CD8-positive, alpha-beta memory T cell (primary cell): ENCODE measurements at regions not wholly inside any gene's neighbourhood (a gene's known extent, or its start where the extent isn't known, plus 50 kb on each side); places are given as distances from the start of the nearest gene placed in this dataset.

Source experiments
- CTCF ChIA-PET: fragments of 350-600 bp; sonication (Branson Sonifier 250); formaldehyde crosslinking; loops from one replicate; lab custom pipeline; 2021; ENCODE audit warnings: antibody characterized with exemption; lab: Charles Lee
- POLR2A ChIA-PET: fragments of 350-600 bp; sonication (Branson Sonifier 250); formaldehyde crosslinking; loops from one replicate; lab custom pipeline; 2021; ENCODE audit warnings: antibody characterized with exemption; lab: Charles Lee
- DNase-seq, 5 donors: peaks; one replicate each; pipeline versions ENCODE4 v3.0.0 to v3.0.0-alpha.2; 2020 to 2022; ENCODE audit warnings: mixed read lengths in 1 of 5
- H3K27ac ChIP-seq: one replicate; pipeline ENCODE4 v1.7.0; 2013; ENCODE audit warnings: low read depth, mild to moderate bottlenecking, low read length, moderate library complexity
- H3K27me3 ChIP-seq: 2 replicates; pipeline ENCODE4 v1.7.0; 2013; ENCODE audit warnings: low read length, mild to moderate bottlenecking; ENCODE audit not compliant: insufficient read depth, poor library complexity, severe bottlenecking
- H3K36me3 ChIP-seq: 2 replicates; pipeline ENCODE4 v1.7.0; 2013; ENCODE audit warnings: mild to moderate bottlenecking, low read length, moderate library complexity; ENCODE audit not compliant: insufficient read depth
- H3K4me1 ChIP-seq: 2 replicates; pipeline ENCODE4 v1.7.0; 2013; ENCODE audit warnings: mild to moderate bottlenecking, low read length, moderate library complexity; ENCODE audit not compliant: insufficient read depth
- H3K4me3 ChIP-seq: 2 replicates; pipeline ENCODE4 v1.7.0; 2013; ENCODE audit warnings: mild to moderate bottlenecking, low read length
- H3K9me3 ChIP-seq: 2 replicates; pipeline ENCODE4 v1.7.0; 2013; ENCODE audit warnings: mild to moderate bottlenecking, low read length
- H3K27ac Mint-ChIP-seq, 8 donors: one replicate each; pipeline ENCODE4 v1.8.0; 2020 to 2021; ENCODE audit warnings: mixed read lengths in 8 of 8, mild to moderate bottlenecking in 6 of 8, inconsistent platforms in 3 of 8, moderate library complexity in 3 of 8
- H3K27me3 Mint-ChIP-seq, 2 donors: one replicate each; pipeline ENCODE4 v1.8.0; 2020 to 2021; ENCODE audit warnings: mixed read lengths in 2 of 2, mild to moderate bottlenecking in 1 of 2, moderate library complexity in 1 of 2
- H3K36me3 Mint-ChIP-seq, 3 donors: one replicate each; pipeline ENCODE4 v1.8.0; 2020 to 2021; ENCODE audit warnings: mixed read lengths in 3 of 3, inconsistent platforms in 1 of 3, mild to moderate bottlenecking in 1 of 3
- H3K4me1 Mint-ChIP-seq, 3 donors: one replicate each; pipeline ENCODE4 v1.8.0; 2020 to 2021; ENCODE audit warnings: mixed read lengths in 3 of 3, inconsistent platforms in 1 of 3, mild to moderate bottlenecking in 1 of 3
- H3K4me3 Mint-ChIP-seq, 7 donors: one replicate each; pipeline ENCODE4 v1.8.0; 2020 to 2021; ENCODE audit warnings: mixed read lengths in 7 of 7, mild to moderate bottlenecking in 6 of 7, moderate library complexity in 4 of 7, inconsistent platforms in 2 of 7
- H3K9me3 Mint-ChIP-seq, 5 donors: one replicate each; pipeline ENCODE4 v1.8.0; 2020 to 2022; ENCODE audit warnings: mixed read lengths in 5 of 5, mild to moderate bottlenecking in 3 of 5, moderate library complexity in 2 of 5, inconsistent platforms in 1 of 5

GRCh38 chr3:66150977-66151376 is 69.8 kb upstream of the SLC25A26 start:
- no peak for DNase-seq
- no peak overlapping the region for H3K4me3 ChIP-seq
- POLR2A ChIA-PET, result no interaction called here
- Mint-ChIP-seq H3K4me3 (no peak overlapping the region), H3K27ac (no peak overlapping the region), H3K9me3 (peaks cover 0 to 5% (median 0%) of the 10 kb centered on the region in 5 donors), H3K36me3 (no peaks in the 10 kb centered on the region), H3K4me1 (no peaks in the 10 kb centered on the region), H3K27me3 (peaks cover 8 to 16% of the 10 kb centered on the region in 2 donors)
- H3K27me3 ChIP-seq, result no peaks in the 10 kb centered on the region
- H3K4me1 ChIP-seq, result no peaks in the 10 kb centered on the region
- no peaks in the 10 kb centered on the region for H3K36me3 ChIP-seq
- no peaks in the 10 kb centered on the region for H3K9me3 ChIP-seq
- CTCF ChIA-PET, result no interaction called here
- no peak overlapping the region for H3K27ac ChIP-seq

- no peak overlapping the region for H3K27ac ChIP-seq
- no peaks in the 10 kb centered on the region for H3K4me1 Mint-ChIP-seq
- H3K9me3 Mint-ChIP-seq, result peaks cover 0 to 5% (median 0%) of the 10 kb centered on the region in 5 donors
- H3K27ac Mint-ChIP-seq, result no peak overlapping the region
- H3K4me3 ChIP-seq, result no peak overlapping the region
- H3K27me3 ChIP-seq, result no peaks in the 10 kb centered on the region
- H3K36me3 ChIP-seq, result no peaks in the 10 kb centered on the region
- ChIA-PET POLR2A (no interaction called here), CTCF (no interaction called here)
- no peak overlapping the region for H3K4me3 Mint-ChIP-seq
- H3K27me3 Mint-ChIP-seq, result peaks cover 4 to 16% of the 10 kb centered on the region in 2 donors
- no peaks in the 10 kb centered on the region for H3K4me1 ChIP-seq
- H3K9me3 ChIP-seq, result no peaks in the 10 kb centered on the region
- no peak for DNase-seq
- no peaks in the 10 kb centered on the region for H3K36me3 Mint-ChIP-seq
Observed at GRCh38 chr3:66149269-66149668, 71.5 kb upstream of the SLC25A26 start.

- no peaks in the 10 kb centered on the region for H3K4me1 Mint-ChIP-seq
- Histone ChIP-seq H3K9me3 (no peaks in the 10 kb centered on the region), H3K4me1 (no peaks in the 10 kb centered on the region), H3K27me3 (no peaks in the 10 kb centered on the region), H3K4me3 (no peak overlapping the region), H3K36me3 (no peaks in the 10 kb centered on the region), H3K27ac (no peak overlapping the region)
- H3K27ac Mint-ChIP-seq, result no peak overlapping the region
- H3K4me3 Mint-ChIP-seq, result no peak overlapping the region
- H3K36me3 Mint-ChIP-seq, result no peaks in the 10 kb centered on the region
- peaks cover 4 to 6% of the 10 kb centered on the region in 2 donors for H3K27me3 Mint-ChIP-seq
- ChIA-PET CTCF (no interaction called here), POLR2A (no interaction called here)
- H3K9me3 Mint-ChIP-seq, result peaks cover 0 to 5% (median 0%) of the 10 kb centered on the region in 5 donors
- no peak for DNase-seq
Observed at GRCh38 chr3:66145408-66145733, 75.4 kb upstream of the SLC25A26 start.

- DNase-seq, result no peak
- H3K9me3 ChIP-seq, result no peaks in the 10 kb centered on the region
- no peaks in the 10 kb centered on the region for H3K4me1 ChIP-seq
- ChIA-PET CTCF (no interaction called here), POLR2A (no interaction called here)
- H3K4me3 ChIP-seq, result no peak overlapping the region
- Mint-ChIP-seq H3K4me3 (no peak overlapping the region), H3K36me3 (no peaks in the 10 kb centered on the region), H3K9me3 (peaks cover 0 to 5% (median 0%) of the 10 kb centered on the region in 5 donors), H3K27ac (no peak overlapping the region), H3K4me1 (no peaks in the 10 kb centered on the region), H3K27me3 (peaks cover 4 to 6% of the 10 kb centered on the region in 2 donors)
- no peak overlapping the region for H3K27ac ChIP-seq
- no peaks in the 10 kb centered on the region for H3K36me3 ChIP-seq
- no peaks in the 10 kb centered on the region for H3K27me3 ChIP-seq
Observed at GRCh38 chr3:66144568-66145407, 76.0 kb upstream of the SLC25A26 start.

- H3K27ac ChIP-seq, result no peak overlapping the region
- H3K9me3 ChIP-seq, result no peaks in the 10 kb centered on the region
- no peaks in the 10 kb centered on the region for H3K4me1 Mint-ChIP-seq
- H3K9me3 Mint-ChIP-seq, result peaks cover 0 to under 1% (median 0%) of the 10 kb centered on the region in 5 donors
- no peaks in the 10 kb centered on the region for H3K36me3 Mint-ChIP-seq
- no peak overlapping the region for H3K27ac Mint-ChIP-seq
- DNase-seq, result no peak
- CTCF ChIA-PET, result no interaction called here
- no peaks in the 10 kb centered on the region for H3K4me1 ChIP-seq
- H3K36me3 ChIP-seq, result no peaks in the 10 kb centered on the region
- POLR2A ChIA-PET, result no interaction called here
- H3K4me3 Mint-ChIP-seq, result no peak overlapping the region
- H3K4me3 ChIP-seq, result no peak overlapping the region
- no peaks in the 10 kb centered on the region for H3K27me3 ChIP-seq
- peaks cover 0 to 11% of the 10 kb centered on the region in 2 donors for H3K27me3 Mint-ChIP-seq
Observed at GRCh38 chr3:66142079-66142478, 78.7 kb upstream of the SLC25A26 start.

- Histone ChIP-seq H3K9me3 (no peaks in the 10 kb centered on the region), H3K4me3 (no peak overlapping the region), H3K27me3 (no peaks in the 10 kb centered on the region), H3K4me1 (no peaks in the 10 kb centered on the region), H3K27ac (no peak overlapping the region), H3K36me3 (no peaks in the 10 kb centered on the region)
- ChIA-PET CTCF (no interaction called here), POLR2A (no interaction called here)
- Mint-ChIP-seq H3K4me1 (no peaks in the 10 kb centered on the region), H3K27ac (no peak overlapping the region), H3K27me3 (peaks cover 0 to 11% of the 10 kb centered on the region in 2 donors), H3K9me3 (no peaks in the 10 kb centered on the region), H3K36me3 (no peaks in the 10 kb centered on the region), H3K4me3 (no peak overlapping the region)
- no peak for DNase-seq
Observed at GRCh38 chr3:66140743-66141372, 79.9 kb upstream of the SLC25A26 start.

- Histone ChIP-seq H3K4me1 (no peaks in the 10 kb centered on the region), H3K27me3 (no peaks in the 10 kb centered on the region), H3K36me3 (no peaks in the 10 kb centered on the region), H3K27ac (no peak overlapping the region), H3K4me3 (no peak overlapping the region), H3K9me3 (no peaks in the 10 kb centered on the region)
- no peaks in the 10 kb centered on the region for H3K36me3 Mint-ChIP-seq
- CTCF ChIA-PET, result no interaction called here
- H3K4me1 Mint-ChIP-seq, result no peaks in the 10 kb centered on the region
- no peaks in the 10 kb centered on the region for H3K9me3 Mint-ChIP-seq
- POLR2A ChIA-PET, result no interaction called here
- DNase-seq, result no peak
- H3K4me3 Mint-ChIP-seq, result no peak overlapping the region
- H3K27ac Mint-ChIP-seq, result no peak overlapping the region
- H3K27me3 Mint-ChIP-seq, result peaks cover 0 to 11% of the 10 kb centered on the region in 2 donors
Observed at GRCh38 chr3:66140106-66140505, 80.7 kb upstream of the SLC25A26 start.

GRCh38 chr3:66139415-66139814 is 81.4 kb upstream of the SLC25A26 start:
- Histone ChIP-seq H3K27ac (no peak overlapping the region), H3K4me3 (no peak overlapping the region), H3K36me3 (no peaks in the 10 kb centered on the region), H3K4me1 (no peaks in the 10 kb centered on the region), H3K9me3 (no peaks in the 10 kb centered on the region), H3K27me3 (no peaks in the 10 kb centered on the region)
- H3K27ac Mint-ChIP-seq, result no peak overlapping the region
- DNase-seq, result no peak
- ChIA-PET CTCF (no interaction called here), POLR2A (no interaction called here)
- peaks cover 0 to 11% of the 10 kb centered on the region in 2 donors for H3K27me3 Mint-ChIP-seq
- H3K9me3 Mint-ChIP-seq, result no peaks in the 10 kb centered on the region
- H3K36me3 Mint-ChIP-seq, result no peaks in the 10 kb centered on the region
- H3K4me3 Mint-ChIP-seq, result no peak overlapping the region
- no peaks in the 10 kb centered on the region for H3K4me1 Mint-ChIP-seq
